NB4 (cell line): ENCODE measurements at regions not wholly inside any gene's neighbourhood (a gene's known extent, or its start where the extent isn't known, plus 50 kb on each side); places are given as distances from the start of the nearest gene placed in this dataset.

ENCODE experiments used
- POLR2A ChIP-seq: IDR thresholded peaks from 2 replicates; pipeline ENCODE4 v1.6.1; 2011; ENCODE audit warnings: mild to moderate bottlenecking; ENCODE audit not compliant: insufficient read length; ENCODE audit errors: extremely low read depth
- TF ChIP-seq, protein P1 (sequence below): IDR thresholded peaks from one replicate; pipeline ENCODE4 v1.5.1; 2012; ENCODE audit warnings: low read depth, low read length

DNA sequence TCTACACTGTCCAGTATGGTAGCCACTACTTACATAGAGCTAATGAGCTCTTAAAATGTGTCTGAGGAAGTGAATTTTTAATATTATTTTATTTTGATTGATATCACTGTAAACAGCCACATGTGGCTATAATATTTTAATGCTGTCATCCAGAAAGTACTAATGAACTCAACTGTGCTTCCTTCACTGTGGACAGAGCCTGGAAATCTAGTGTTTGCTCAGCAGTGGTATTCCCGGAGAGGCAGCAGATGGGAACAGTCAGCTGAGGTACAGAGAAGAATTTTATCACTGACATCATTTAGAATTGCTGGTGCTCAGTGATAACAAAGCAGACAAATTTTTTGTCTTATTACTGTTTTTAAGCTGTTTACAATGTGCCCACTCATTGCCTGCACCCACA lies 68.7 kb upstream of the ACP3 start:
- TF ChIP-seq, protein P1, sequence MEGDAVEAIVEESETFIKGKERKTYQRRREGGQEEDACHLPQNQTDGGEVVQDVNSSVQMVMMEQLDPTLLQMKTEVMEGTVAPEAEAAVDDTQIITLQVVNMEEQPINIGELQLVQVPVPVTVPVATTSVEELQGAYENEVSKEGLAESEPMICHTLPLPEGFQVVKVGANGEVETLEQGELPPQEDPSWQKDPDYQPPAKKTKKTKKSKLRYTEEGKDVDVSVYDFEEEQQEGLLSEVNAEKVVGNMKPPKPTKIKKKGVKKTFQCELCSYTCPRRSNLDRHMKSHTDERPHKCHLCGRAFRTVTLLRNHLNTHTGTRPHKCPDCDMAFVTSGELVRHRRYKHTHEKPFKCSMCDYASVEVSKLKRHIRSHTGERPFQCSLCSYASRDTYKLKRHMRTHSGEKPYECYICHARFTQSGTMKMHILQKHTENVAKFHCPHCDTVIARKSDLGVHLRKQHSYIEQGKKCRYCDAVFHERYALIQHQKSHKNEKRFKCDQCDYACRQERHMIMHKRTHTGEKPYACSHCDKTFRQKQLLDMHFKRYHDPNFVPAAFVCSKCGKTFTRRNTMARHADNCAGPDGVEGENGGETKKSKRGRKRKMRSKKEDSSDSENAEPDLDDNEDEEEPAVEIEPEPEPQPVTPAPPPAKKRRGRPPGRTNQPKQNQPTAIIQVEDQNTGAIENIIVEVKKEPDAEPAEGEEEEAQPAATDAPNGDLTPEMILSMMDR: no peak
- TF ChIP-seq POLR2A: no peak
